ENCODE measurements at regions not wholly inside any gene's neighbourhood (a gene's known extent, or its start where the extent isn't known, plus 50 kb on each side); places are given as distances from the start of the nearest gene placed in this dataset.

- H3K4me3 ChIP-seq = no peak overlapping the region
- ATAC-seq (no peak), DNase-seq (no peak)
- H3K27me3 ChIP-seq = no peaks in the 10 kb centered on the region
- H3K36me3 ChIP-seq = no peaks in the 10 kb centered on the region
- no peak for TF ChIP-seq CTCF (IDR thresholded peaks at IDR 0.05)
- no peaks in the 10 kb centered on the region for H3K4me1 ChIP-seq
- H3K9me3 ChIP-seq = peaks cover 0 to 42% of the 10 kb centered on the region in 2 donors
- no peak overlapping the region for H3K27ac ChIP-seq
- intact Hi-C loops (cut with DNase I) = no loop called here
Observed at GRCh38 chrY:11022734-11023133, 1495.1 kb downstream of the TSPY10 start.

- TF ChIP-seq CTCF (IDR thresholded peaks at IDR 0.05) = no peak
- H3K27me3 ChIP-seq = no peaks in the 10 kb centered on the region
- ATAC-seq (no peak), DNase-seq (no peak)
- H3K4me3 ChIP-seq = no peak overlapping the region
- H3K27ac ChIP-seq = no peak overlapping the region
- peaks cover 0 to 7% of the 10 kb centered on the region in 2 donors for H3K9me3 ChIP-seq
- H3K4me1 ChIP-seq = no peaks in the 10 kb centered on the region
- intact Hi-C loops (cut with DNase I) = no loop called here
- no peaks in the 10 kb centered on the region for H3K36me3 ChIP-seq
Observed at GRCh38 chrY:11044234-11044883, 1516.7 kb downstream of the TSPY10 start.

- Histone ChIP-seq H3K9me3 (no peaks in the 10 kb centered on the region), H3K27me3 (no peaks in the 10 kb centered on the region), H3K27ac (no peak overlapping the region), H3K36me3 (no peaks in the 10 kb centered on the region), H3K4me1 (no peaks in the 10 kb centered on the region), H3K4me3 (no peak overlapping the region)
- TF ChIP-seq CTCF (IDR thresholded peaks at IDR 0.05) = no peak
- DNase-seq (no peak), ATAC-seq (no peak)
- intact Hi-C loops (cut with DNase I) = no loop called here
Observed at GRCh38 chrY:11063486-11063885, 1535.8 kb downstream of the TSPY10 start.

GRCh38 chrY:11063960-11064359 is 1536.3 kb downstream of the TSPY10 start:
- Histone ChIP-seq H3K36me3 (no peaks in the 10 kb centered on the region), H3K4me3 (no peak overlapping the region), H3K27ac (no peak overlapping the region), H3K9me3 (no peaks in the 10 kb centered on the region), H3K27me3 (no peaks in the 10 kb centered on the region), H3K4me1 (no peaks in the 10 kb centered on the region)
- no peak for TF ChIP-seq CTCF (IDR thresholded peaks at IDR 0.05)
- ATAC-seq (no peak), DNase-seq (no peak)
- intact Hi-C loops (cut with DNase I) = no loop called here

GRCh38 chrY:11064376-11064775 is 1536.7 kb downstream of the TSPY10 start:
- DNase-seq (no peak), ATAC-seq (no peak)
- no peak overlapping the region for H3K4me3 ChIP-seq
- no peaks in the 10 kb centered on the region for H3K36me3 ChIP-seq
- no peak for TF ChIP-seq CTCF (IDR thresholded peaks at IDR 0.05)
- no peaks in the 10 kb centered on the region for H3K4me1 ChIP-seq
- no peaks in the 10 kb centered on the region for H3K9me3 ChIP-seq
- intact Hi-C loops (cut with DNase I) = no loop called here
- no peak overlapping the region for H3K27ac ChIP-seq
- no peaks in the 10 kb centered on the region for H3K27me3 ChIP-seq
